Neural progenitor cell (in vitro differentiated cells): ENCODE measurements at regions not wholly inside any gene's neighbourhood (a gene's known extent, or its start where the extent isn't known, plus 50 kb on each side); places are given as distances from the start of the nearest gene placed in this dataset.

Source experiments
- CTCF ChIP-seq: fragments of 200-600 bp; sonication (generic); IDR thresholded peaks from 2 replicates; pipeline ENCODE4 v1.5.1; 2017; ENCODE audit warnings: antibody characterized with exemption, mild to moderate bottlenecking
- EZH2 ChIP-seq: fragments of 200-600 bp; sonication (generic); IDR thresholded peaks from 2 replicates; pipeline ENCODE4 v1.6.1; 2017; ENCODE audit warnings: antibody characterized with exemption, mild to moderate bottlenecking, moderate library complexity
- EZH2phosphoT487 ChIP-seq: fragments of 200-600 bp; sonication (generic); IDR thresholded peaks from 2 replicates; pipeline ENCODE4 v1.6.1; 2017; ENCODE audit warnings: antibody characterized with exemption

- TF ChIP-seq CTCF = no peak
- TF ChIP-seq EZH2 = no peak
- TF ChIP-seq EZH2phosphoT487 = no peak
Observed at GRCh38 chr4:177185151-177185550, 124.5 kb upstream of the NEIL3 start.
